Fibroblast of lung (primary cell): ENCODE measurements at regions not wholly inside any gene's neighbourhood (a gene's known extent, or its start where the extent isn't known, plus 50 kb on each side); places are given as distances from the start of the nearest gene placed in this dataset.

ENCODE experiments used
- DNase-seq, 2 donors: peaks; one replicate each; pipeline versions ENCODE4 v3.0.0 to v3.0.0-alpha.2; 2010; ENCODE audit warnings: low read depth in 2 of 2
- H2AFZ ChIP-seq: 2 replicates; pipeline ENCODE4 v1.5.1; 2012; ENCODE audit warnings: low read length, control low read depth, inconsistent platforms
- H3K27ac ChIP-seq: 2 replicates; pipeline ENCODE4 v1.5.1; 2011; ENCODE audit warnings: low read length, control low read depth; ENCODE audit not compliant: insufficient read depth
- H3K27me3 ChIP-seq: 2 replicates; pipeline ENCODE4 v1.5.1; 2011; ENCODE audit warnings: mild to moderate bottlenecking, low read length; ENCODE audit not compliant: control insufficient read depth, insufficient read depth
- H3K36me3 ChIP-seq: 2 replicates; pipeline ENCODE4 v1.5.1; 2011; ENCODE audit warnings: low read length; ENCODE audit not compliant: control insufficient read depth, insufficient read depth
- H3K4me1 ChIP-seq: 2 replicates; pipeline ENCODE4 v1.5.1; 2011; ENCODE audit warnings: low read length; ENCODE audit not compliant: control insufficient read depth, insufficient read depth; ENCODE audit errors: extremely low read depth
- H3K4me2 ChIP-seq: 2 replicates; pipeline ENCODE4 v1.5.1; 2011; ENCODE audit warnings: low read length, control low read depth; ENCODE audit not compliant: insufficient read depth; ENCODE audit errors: extremely low read depth
- H3K4me3 ChIP-seq, 4 experiments: fragments of 200-600 bp in 1 of 4; sonication (generic) in 1 of 4; replicated peaks in 1 of 4; 2 replicates each; pipeline ENCODE4 v1.5.1; 2011 to 2016; ENCODE audit warnings: low read length in 4 of 4, low read depth in 3 of 4, mild to moderate bottlenecking in 3 of 4, control low read depth in 2 of 4, inconsistent platforms in 1 of 4, mixed read lengths in 1 of 4; ENCODE audit not compliant: insufficient read depth in 1 of 4; ENCODE audit errors: control extremely low read depth in 1 of 4
- H3K79me2 ChIP-seq: 2 replicates; pipeline ENCODE4 v1.5.1; 2012; ENCODE audit warnings: mild to moderate bottlenecking, low read length, inconsistent platforms; ENCODE audit not compliant: control insufficient read depth, insufficient read depth
- H3K9ac ChIP-seq: 2 replicates; pipeline ENCODE4 v1.5.1; 2011; ENCODE audit warnings: mild to moderate bottlenecking, low read length, control low read depth; ENCODE audit not compliant: insufficient read depth
- H3K9me3 ChIP-seq: 2 replicates; pipeline ENCODE4 v1.5.1; 2012; ENCODE audit warnings: low read depth, low read length; ENCODE audit not compliant: control insufficient read depth, insufficient read depth
- H4K20me1 ChIP-seq: 2 replicates; pipeline ENCODE4 v1.5.1; 2011; ENCODE audit warnings: low read length; ENCODE audit not compliant: control insufficient read depth, insufficient read depth; ENCODE audit errors: extremely low read depth
- EZH2 ChIP-seq: IDR thresholded peaks from 2 replicates; pipeline ENCODE4 v1.5.1; 2012; ENCODE audit warnings: low read length, control low read depth, mild to moderate bottlenecking; ENCODE audit errors: missing control alignments
- TF ChIP-seq, protein P1 (sequence below), 2 donors: IDR thresholded peaks in 1 of 2; conservative IDR thresholded peaks in 1 of 2; 1 replicate in 1 of 2; 2 replicates in 1 of 2; pipeline ENCODE4 v1.5.1; 2011 to 2012; ENCODE audit warnings: low read length in 2 of 2, control low read depth in 1 of 2, inconsistent platforms in 1 of 2, low read depth in 1 of 2, mild to moderate bottlenecking in 1 of 2

DNA sequence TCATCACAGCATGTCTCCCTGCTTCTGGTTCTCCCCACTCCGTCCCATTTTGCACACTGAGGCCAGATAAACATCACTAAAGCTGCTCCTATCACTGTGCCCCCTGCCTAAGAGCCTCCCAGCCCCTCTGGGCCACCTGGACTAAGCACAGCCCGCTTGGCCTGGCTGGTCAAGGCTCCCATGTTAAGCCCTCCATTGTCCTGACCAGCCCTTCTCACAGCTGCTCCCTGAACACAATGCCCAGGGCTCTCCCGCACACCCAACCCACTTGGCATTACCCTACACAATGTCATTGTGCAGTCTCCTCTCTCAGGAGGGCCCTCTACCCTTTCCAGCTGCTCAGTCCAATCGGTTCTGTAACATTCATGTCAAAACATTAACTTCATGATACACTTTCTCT is 133.4 kb downstream of the NUFIP1 start:
- Histone ChIP-seq H3K4me3 (no peak overlapping the region), H3K9ac (no peak overlapping the region), H4K20me1 (no peaks in the 10 kb centered on the region), H3K36me3 (no peaks in the 10 kb centered on the region), H2AFZ (no peak overlapping the region), H3K9me3 (no peaks in the 10 kb centered on the region), H3K79me2 (no peaks in the 10 kb centered on the region), H3K27ac (no peak overlapping the region), H3K4me1 (no peaks in the 10 kb centered on the region), H3K4me2 (no peak overlapping the region), H3K27me3 (no peaks in the 10 kb centered on the region)
- TF ChIP-seq EZH2: no peak
- TF ChIP-seq, protein P1, sequence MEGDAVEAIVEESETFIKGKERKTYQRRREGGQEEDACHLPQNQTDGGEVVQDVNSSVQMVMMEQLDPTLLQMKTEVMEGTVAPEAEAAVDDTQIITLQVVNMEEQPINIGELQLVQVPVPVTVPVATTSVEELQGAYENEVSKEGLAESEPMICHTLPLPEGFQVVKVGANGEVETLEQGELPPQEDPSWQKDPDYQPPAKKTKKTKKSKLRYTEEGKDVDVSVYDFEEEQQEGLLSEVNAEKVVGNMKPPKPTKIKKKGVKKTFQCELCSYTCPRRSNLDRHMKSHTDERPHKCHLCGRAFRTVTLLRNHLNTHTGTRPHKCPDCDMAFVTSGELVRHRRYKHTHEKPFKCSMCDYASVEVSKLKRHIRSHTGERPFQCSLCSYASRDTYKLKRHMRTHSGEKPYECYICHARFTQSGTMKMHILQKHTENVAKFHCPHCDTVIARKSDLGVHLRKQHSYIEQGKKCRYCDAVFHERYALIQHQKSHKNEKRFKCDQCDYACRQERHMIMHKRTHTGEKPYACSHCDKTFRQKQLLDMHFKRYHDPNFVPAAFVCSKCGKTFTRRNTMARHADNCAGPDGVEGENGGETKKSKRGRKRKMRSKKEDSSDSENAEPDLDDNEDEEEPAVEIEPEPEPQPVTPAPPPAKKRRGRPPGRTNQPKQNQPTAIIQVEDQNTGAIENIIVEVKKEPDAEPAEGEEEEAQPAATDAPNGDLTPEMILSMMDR (conservative IDR thresholded peaks at IDR 0.05 in 1 of 2, IDR thresholded peaks at IDR 0.05 in 1 of 2; ENCODE audit: low read depth in 1 of 2, low read length in 2 of 2): no peak
- no peak for DNase-seq

DNA sequence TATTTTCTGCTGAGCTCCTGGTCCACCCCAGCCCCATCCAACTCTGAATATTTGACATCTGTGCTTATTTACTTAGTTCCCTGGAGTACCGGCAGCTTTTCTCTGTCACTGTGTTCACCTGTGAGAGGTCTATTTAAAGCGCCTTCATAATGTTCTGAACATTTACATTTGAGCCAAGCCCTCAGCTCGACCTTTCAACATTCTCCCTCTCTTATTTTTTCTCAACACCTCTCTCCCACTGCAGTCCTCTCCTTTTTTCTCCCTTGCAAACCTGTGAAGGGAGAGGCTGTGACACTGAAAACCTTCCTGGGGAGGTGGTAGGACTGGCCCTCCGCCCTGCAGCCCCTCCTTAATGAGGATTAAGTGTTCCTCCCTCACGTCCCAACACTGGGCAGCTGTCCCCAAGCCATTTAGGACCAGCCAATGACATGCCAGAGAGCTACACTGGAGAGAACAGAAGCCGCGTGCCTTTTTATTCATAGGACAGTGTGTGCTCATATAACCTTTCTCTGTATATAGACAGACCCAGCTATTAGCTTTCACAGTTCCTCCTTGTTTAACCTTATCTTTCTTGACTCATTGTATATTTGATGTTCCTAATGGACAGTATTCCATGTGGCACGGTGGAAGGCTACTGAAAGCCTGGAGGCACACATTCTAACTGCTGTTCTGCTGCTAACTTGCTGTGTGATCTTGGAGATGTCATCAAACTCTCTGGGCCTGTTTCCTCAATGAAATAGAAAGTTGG is 134.8 kb downstream of the NUFIP1 start:
- no peaks in the 10 kb centered on the region for H3K79me2 ChIP-seq
- no peaks in the 10 kb centered on the region for H3K36me3 ChIP-seq
- no peak overlapping the region for H3K4me2 ChIP-seq
- no peaks in the 10 kb centered on the region for H3K4me1 ChIP-seq
- no peak overlapping the region for H3K4me3 ChIP-seq
- H2AFZ ChIP-seq: no peak overlapping the region
- no peaks in the 10 kb centered on the region for H4K20me1 ChIP-seq
- no peak overlapping the region for H3K9ac ChIP-seq
- H3K9me3 ChIP-seq: no peaks in the 10 kb centered on the region
- TF ChIP-seq, protein P1 (conservative IDR thresholded peaks at IDR 0.05 in 1 of 2, IDR thresholded peaks at IDR 0.05 in 1 of 2; ENCODE audit: low read depth in 1 of 2, low read length in 2 of 2): no peak
- no peak for TF ChIP-seq EZH2
- H3K27ac ChIP-seq: no peak overlapping the region
- H3K27me3 ChIP-seq: no peaks in the 10 kb centered on the region
- no peak for DNase-seq

DNA sequence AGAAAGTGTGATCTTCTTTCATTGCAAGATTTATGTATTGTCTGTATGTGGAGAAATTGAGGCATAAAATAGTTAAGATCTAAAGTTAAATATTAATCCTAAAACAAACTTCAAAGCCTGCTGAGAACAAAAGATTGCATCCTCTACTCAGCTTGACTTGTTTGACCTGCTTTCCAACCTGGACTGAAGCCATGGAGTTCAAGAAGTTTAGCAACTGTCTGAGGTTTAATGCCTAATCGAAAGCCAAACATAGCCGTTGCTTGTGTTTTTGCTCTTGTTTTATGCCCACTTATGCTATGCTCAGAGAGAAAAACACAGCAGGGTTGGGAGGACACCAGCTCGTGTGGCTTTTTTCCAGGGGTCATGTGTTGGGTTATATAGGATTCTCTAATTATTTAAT is 135.6 kb downstream of the NUFIP1 start:
- Histone ChIP-seq H2AFZ (no peak overlapping the region), H3K27ac (no peak overlapping the region), H3K9ac (no peak overlapping the region), H3K36me3 (no peaks in the 10 kb centered on the region), H4K20me1 (no peaks in the 10 kb centered on the region), H3K4me3 (no peak overlapping the region), H3K9me3 (no peaks in the 10 kb centered on the region), H3K4me2 (no peak overlapping the region), H3K4me1 (no peaks in the 10 kb centered on the region), H3K79me2 (no peaks in the 10 kb centered on the region), H3K27me3 (no peaks in the 10 kb centered on the region)
- no peak for TF ChIP-seq EZH2
- TF ChIP-seq, protein P1 (conservative IDR thresholded peaks at IDR 0.05 in 1 of 2, IDR thresholded peaks at IDR 0.05 in 1 of 2; ENCODE audit: low read depth in 1 of 2, low read length in 2 of 2): no peak
- DNase-seq: no peak
